GM12878 (cell line): ENCODE measurements at regions not wholly inside any gene's neighbourhood (a gene's known extent, or its start where the extent isn't known, plus 50 kb on each side); places are given as distances from the start of the nearest gene placed in this dataset.

ENCODE experiments used
- ATAC-seq: fragments of 200-7000 bp; cut with Tn5 transposase; 3 replicates; pipeline ENCODE4 v1.9.1; 2020; ENCODE audit warnings: mild to moderate bottlenecking, moderate library complexity
- BruUV-seq: library from RNA; stranded (reverse); fragments of 400-500 nt; replicated peaks from 2 replicates; lab custom pipeline; 2021; lab: Mats Ljungman, UMichigan
- CTCF ChIA-PET: fragments of 300-600 bp; sonication (Branson Sonifier 250); formaldehyde crosslinking; extraction: SDS; loops from one replicate; lab custom pipeline; 2021; ENCODE audit warnings: inconsistent platforms; lab: Yijun Ruan, JAX
- POLR2A ChIA-PET: fragments of 350-600 bp; formaldehyde crosslinking; extraction: SDS; loops from one replicate; lab custom pipeline; 2021; ENCODE audit warnings: inconsistent platforms; lab: Charles Lee
- RAD21 ChIA-PET: fragments of 300-600 bp; sonication (Branson Sonifier 250); formaldehyde crosslinking; loops from one replicate; lab custom pipeline; 2023; ENCODE audit warnings: antibody characterized with exemption; ENCODE audit not compliant: unreplicated experiment; lab: Charles Lee
- SMC1A ChIA-PET: fragments of 300-600 bp; sonication (Branson Sonifier 250); formaldehyde crosslinking; loops from one replicate; lab custom pipeline; 2023; ENCODE audit not compliant: unreplicated experiment, uncharacterized antibody; lab: Charles Lee
- DNase-seq: peaks from one replicate; pipeline ENCODE4 v3.0.0-alpha.2; 2011; ENCODE audit warnings: low read depth, low spot score
- FAIRE-seq: peaks from 3 replicates; lab custom pipeline; 2011; peaks lifted over from hg19 to GRCh38; lab: Jason Lieb, UNC
- H2AFZ ChIP-seq: 2 replicates; pipeline ENCODE4 v1.6.0; 2011; ENCODE audit warnings: low read depth, low read length, control low read depth; ENCODE audit not compliant: control insufficient read depth
- H3K27ac ChIP-seq: 2 replicates; pipeline ENCODE4 v1.5.1; 2011; ENCODE audit warnings: control low read depth; ENCODE audit not compliant: control insufficient read depth, insufficient read depth
- H3K27me3 ChIP-seq, 2 experiments: replicated peaks in 1 of 2; 2 replicates each; pipeline versions ENCODE4 v1.6.0 to v1.6.1; 2011; ENCODE audit warnings: low read length in 1 of 2; ENCODE audit not compliant: control insufficient read depth in 2 of 2, insufficient read depth in 2 of 2
- H3K36me3 ChIP-seq, 2 experiments: 2 replicates each; pipeline ENCODE4 v1.5.1; 2011; ENCODE audit warnings: low read length in 1 of 2; ENCODE audit not compliant: control insufficient read depth in 2 of 2, insufficient read depth in 2 of 2
- H3K4me1 ChIP-seq: 2 replicates; pipeline ENCODE4 v1.6.1; 2011; ENCODE audit warnings: mild to moderate bottlenecking, low read length, moderate library complexity, mixed read lengths; ENCODE audit not compliant: control insufficient read depth, insufficient read depth
- H3K4me2 ChIP-seq: 2 replicates; pipeline ENCODE4 v1.6.0; 2011; ENCODE audit warnings: control low read depth; ENCODE audit not compliant: control insufficient read depth, insufficient read depth
- H3K4me3 ChIP-seq: fragments of 200-600 bp; sonication (generic); 2 replicates; pipeline ENCODE4 v1.5.1; 2016
- H3K79me2 ChIP-seq: 2 replicates; pipeline ENCODE4 v1.6.0; 2011; ENCODE audit warnings: low read length; ENCODE audit not compliant: control insufficient read depth, insufficient read depth
- H3K9ac ChIP-seq: 2 replicates; pipeline ENCODE4 v1.8.0; 2011; ENCODE audit warnings: low read length, control low read depth, mixed read lengths; ENCODE audit not compliant: control insufficient read depth, insufficient read depth
- H3K9me3 ChIP-seq: replicated peaks from 3 replicates; pipeline ENCODE4 v1.5.1; 2011; ENCODE audit warnings: mild to moderate bottlenecking, low read length; ENCODE audit not compliant: control insufficient read depth, insufficient read depth
- H4K20me1 ChIP-seq: 2 replicates; pipeline ENCODE4 v1.6.0; 2011; ENCODE audit not compliant: control insufficient read depth, insufficient read depth
- BACH1 ChIP-seq: fragments of 450-650 bp; IDR thresholded peaks from 2 replicates; pipeline ENCODE4 v1.6.1; 2017; ENCODE audit warnings: mild to moderate bottlenecking, borderline replicate concordance
- CBFB ChIP-seq: IDR thresholded peaks from 2 replicates; pipeline ENCODE4 v1.6.1; 2016; ENCODE audit warnings: antibody characterized with exemption, low read depth
- GABPA ChIP-seq: IDR thresholded peaks from 2 replicates; pipeline ENCODE4 v1.6.1; 2014; ENCODE audit warnings: antibody characterized with exemption, low read depth, mild to moderate bottlenecking, inconsistent platforms
- MYC ChIP-seq: IDR thresholded peaks from 2 replicates; pipeline ENCODE4 v1.6.1; 2011; ENCODE audit warnings: mild to moderate bottlenecking, low read length, moderate library complexity, inconsistent platforms; ENCODE audit not compliant: insufficient read depth, insufficient replicate concordance, insufficient read length, severe bottlenecking
- NFYB ChIP-seq: IDR thresholded peaks from 2 replicates; pipeline ENCODE4 v1.6.1; 2011; ENCODE audit warnings: low read depth, mild to moderate bottlenecking, low read length, improper control_type of control experiment, moderate library complexity; ENCODE audit not compliant: insufficient read depth
- NR2C1 ChIP-seq: fragments of 450-650 bp; IDR thresholded peaks from 2 replicates; pipeline ENCODE4 v1.6.1; 2017; ENCODE audit warnings: antibody characterized with exemption, mild to moderate bottlenecking, moderate library complexity
- POLR2AphosphoS5 ChIP-seq: IDR thresholded peaks from 2 replicates; pipeline ENCODE4 v1.6.1; 2011; ENCODE audit warnings: mild to moderate bottlenecking, low read length, inconsistent platforms
- RBBP5 ChIP-seq: fragments of 200-600 bp; sonication (generic); conservative IDR thresholded peaks from 2 replicates; pipeline ENCODE4 v1.6.1; 2016
- SREBF2 ChIP-seq: IDR thresholded peaks from 2 replicates; pipeline ENCODE4 v1.6.1; 2012; ENCODE audit warnings: mild to moderate bottlenecking, low read length
- TCF7 ChIP-seq: IDR thresholded peaks from 2 replicates; pipeline ENCODE4 v1.6.1; 2014; ENCODE audit warnings: antibody characterized with exemption, borderline replicate concordance
- in situ Hi-C: fragments of 300-500 bp; cut with MboI; formaldehyde crosslinking; loops from 9 replicates; pipeline ENCODE4 v1.14.3; 2018; ENCODE audit warnings: mixed read lengths
- intact Hi-C: fragments of 100-400 bp; cut with micrococcal nuclease; formaldehyde crosslinking; loops from one replicate; pipeline ENCODE4 v1.14.2; 2022; ENCODE audit not compliant: unreplicated experiment
- TF ChIP-seq, protein P1 (sequence below): fragments of 150-350 bp; IDR thresholded peaks from 2 replicates; pipeline ENCODE4 v1.6.1; 2016; ENCODE audit warnings: low read depth, low read length

GRCh38 chr1:96400089-96400488, 321.5 kb upstream of the PTBP2 start:
- H3K9ac ChIP-seq: no peak overlapping the region
- CTCF ChIA-PET: no interaction called here
- H3K4me1 ChIP-seq: no peaks in the 10 kb centered on the region
- POLR2A ChIA-PET: no interaction called here
- RAD21 ChIA-PET: no interaction called here
- no peak overlapping the region for H3K27ac ChIP-seq
- no peak for ATAC-seq
- H3K4me2 ChIP-seq: no peak overlapping the region
- SMC1A ChIA-PET: no interaction called here
- no peaks in the 10 kb centered on the region for H3K27me3 ChIP-seq
- H3K4me3 ChIP-seq: no peak overlapping the region
- H4K20me1 ChIP-seq: no peaks in the 10 kb centered on the region
- H3K36me3 ChIP-seq: no peaks in the 10 kb centered on the region
- no peaks in the 10 kb centered on the region for H3K9me3 ChIP-seq
- in situ Hi-C loops: no loop called here
- TF ChIP-seq MYC: no peak
- no peak for TF ChIP-seq NFYB
- no peak for TF ChIP-seq RBBP5
- TF ChIP-seq NR2C1: no peak
- no peak for TF ChIP-seq SREBF2
- TF ChIP-seq, protein P1, sequence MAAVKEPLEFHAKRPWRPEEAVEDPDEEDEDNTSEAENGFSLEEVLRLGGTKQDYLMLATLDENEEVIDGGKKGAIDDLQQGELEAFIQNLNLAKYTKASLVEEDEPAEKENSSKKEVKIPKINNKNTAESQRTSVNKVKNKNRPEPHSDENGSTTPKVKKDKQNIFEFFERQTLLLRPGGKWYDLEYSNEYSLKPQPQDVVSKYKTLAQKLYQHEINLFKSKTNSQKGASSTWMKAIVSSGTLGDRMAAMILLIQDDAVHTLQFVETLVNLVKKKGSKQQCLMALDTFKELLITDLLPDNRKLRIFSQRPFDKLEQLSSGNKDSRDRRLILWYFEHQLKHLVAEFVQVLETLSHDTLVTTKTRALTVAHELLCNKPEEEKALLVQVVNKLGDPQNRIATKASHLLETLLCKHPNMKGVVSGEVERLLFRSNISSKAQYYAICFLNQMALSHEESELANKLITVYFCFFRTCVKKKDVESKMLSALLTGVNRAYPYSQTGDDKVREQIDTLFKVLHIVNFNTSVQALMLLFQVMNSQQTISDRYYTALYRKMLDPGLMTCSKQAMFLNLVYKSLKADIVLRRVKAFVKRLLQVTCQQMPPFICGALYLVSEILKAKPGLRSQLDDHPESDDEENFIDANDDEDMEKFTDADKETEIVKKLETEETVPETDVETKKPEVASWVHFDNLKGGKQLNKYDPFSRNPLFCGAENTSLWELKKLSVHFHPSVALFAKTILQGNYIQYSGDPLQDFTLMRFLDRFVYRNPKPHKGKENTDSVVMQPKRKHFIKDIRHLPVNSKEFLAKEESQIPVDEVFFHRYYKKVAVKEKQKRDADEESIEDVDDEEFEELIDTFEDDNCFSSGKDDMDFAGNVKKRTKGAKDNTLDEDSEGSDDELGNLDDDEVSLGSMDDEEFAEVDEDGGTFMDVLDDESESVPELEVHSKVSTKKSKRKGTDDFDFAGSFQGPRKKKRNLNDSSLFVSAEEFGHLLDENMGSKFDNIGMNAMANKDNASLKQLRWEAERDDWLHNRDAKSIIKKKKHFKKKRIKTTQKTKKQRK: no peak
- no peak for TF ChIP-seq POLR2AphosphoS5
- TF ChIP-seq GABPA: no peak
- no peak for TF ChIP-seq BACH1
- no peak for TF ChIP-seq CBFB
- no peak for TF ChIP-seq TCF7
- FAIRE-seq: no peak
- no TSS peak for BruUV-seq
- intact Hi-C loops: no loop called here
- H2AFZ ChIP-seq: no peak overlapping the region
- DNase-seq: no peak
- H3K79me2 ChIP-seq: no peaks in the 10 kb centered on the region
